H1 (cell line): ENCODE measurements at regions not wholly inside any gene's neighbourhood (a gene's known extent, or its start where the extent isn't known, plus 50 kb on each side); places are given as distances from the start of the nearest gene placed in this dataset.

ENCODE experiments used
- CTCF ChIA-PET: fragments of 300-600 bp; sonication (Branson Sonifier 250); formaldehyde crosslinking; loops from one replicate; lab custom pipeline; 2021; ENCODE audit not compliant: partially characterized antibody; lab: Charles Lee
- POLR2A ChIA-PET: fragments of 300-600 bp; sonication (Branson Sonifier 250); formaldehyde crosslinking; loops from one replicate; lab custom pipeline; 2021; ENCODE audit warnings: inconsistent platforms; ENCODE audit not compliant: partially characterized antibody; lab: Charles Lee
- DNase-seq, 2 experiments: peaks; one replicate each; pipeline versions ENCODE4 v3.0.0 to v3.0.0-alpha.2; 2010 to 2022; ENCODE audit warnings: low spot score in 2 of 2, low read depth in 1 of 2, mixed read lengths in 1 of 2
- FAIRE-seq: peaks from 2 replicates; lab custom pipeline; 2011; peaks lifted over from hg19 to GRCh38; lab: Jason Lieb, UNC
- H2AFZ ChIP-seq: 2 replicates; pipeline ENCODE4 v1.8.1; 2012; ENCODE audit warnings: low read length, inconsistent platforms
- H2AK5ac ChIP-seq: 2 replicates; pipeline ENCODE4 v1.6.1; 2013; ENCODE audit warnings: low read depth, low read length
- H2BK120ac ChIP-seq: replicated peaks from 2 replicates; pipeline ENCODE3; 2013; ENCODE audit warnings: low read depth, low read length, inconsistent platforms
- H2BK12ac ChIP-seq: 2 replicates; pipeline ENCODE4 v1.6.1; 2013; ENCODE audit warnings: low read depth, low read length
- H2BK15ac ChIP-seq: 2 replicates; pipeline ENCODE4 v1.6.1; 2013; ENCODE audit warnings: low read length
- H2BK20ac ChIP-seq: 2 replicates; pipeline ENCODE4 v1.6.1; 2013; ENCODE audit warnings: low read length
- H2BK5ac ChIP-seq: 2 replicates; pipeline ENCODE4 v1.6.1; 2013; ENCODE audit warnings: low read depth, low read length
- H3K14ac ChIP-seq: 2 replicates; pipeline ENCODE4 v1.6.1; 2013; ENCODE audit warnings: inconsistent platforms; ENCODE audit not compliant: insufficient read length
- H3K18ac ChIP-seq: 2 replicates; pipeline ENCODE4 v1.6.1; 2013; ENCODE audit warnings: low read length; ENCODE audit errors: extremely low read depth
- H3K23ac ChIP-seq: 2 replicates; pipeline ENCODE4 v1.6.1; 2013; ENCODE audit warnings: inconsistent platforms; ENCODE audit not compliant: insufficient read length
- H3K23me2 ChIP-seq: 2 replicates; pipeline ENCODE4 v1.6.1; 2013; ENCODE audit warnings: low read depth, low read length
- H3K27ac ChIP-seq: 2 replicates; pipeline ENCODE4 v1.6.1; 2011; ENCODE audit warnings: low read depth, low read length, inconsistent platforms
- H3K27me3 ChIP-seq, 4 experiments: replicated peaks in 1 of 4; 1 replicate in 1 of 4; 2 replicates in 3 of 4; pipeline versions ENCODE4 v1.6.1 to v1.8.1; 2011 to 2013; ENCODE audit warnings: low read length in 3 of 4, mild to moderate bottlenecking in 3 of 4, inconsistent platforms in 2 of 4, mixed read lengths in 2 of 4, moderate library complexity in 1 of 4; ENCODE audit not compliant: control insufficient read depth in 3 of 4, insufficient read depth in 3 of 4; ENCODE audit errors: extremely low read depth in 1 of 4
- H3K36me3 ChIP-seq, 4 experiments: 2 replicates each; pipeline versions ENCODE4 v1.6.1 to v1.8.1; 2011 to 2013; ENCODE audit warnings: mild to moderate bottlenecking in 4 of 4, low read length in 3 of 4, moderate library complexity in 2 of 4, control low read depth in 1 of 4, inconsistent platforms in 1 of 4; ENCODE audit not compliant: insufficient read depth in 4 of 4, control insufficient read depth in 2 of 4
- H3K4ac ChIP-seq: replicated peaks from 2 replicates; pipeline ENCODE3; 2013; ENCODE audit warnings: low read length, low read depth, mixed read lengths, inconsistent platforms; ENCODE audit not compliant: insufficient read length
- H3K4me1 ChIP-seq, 4 experiments: replicated peaks in 1 of 4; 1 replicate in 1 of 4; 2 replicates in 3 of 4; pipeline versions ENCODE4 v1.6.1 to v1.8.1; 2011 to 2013; ENCODE audit warnings: low read length in 3 of 4, inconsistent platforms in 2 of 4, mixed read lengths in 1 of 4; ENCODE audit not compliant: insufficient read depth in 4 of 4, control insufficient read depth in 3 of 4
- H3K4me2 ChIP-seq, 2 experiments: 2 replicates each; pipeline versions ENCODE4 v1.6.1 to v1.8.1; 2011 to 2013; ENCODE audit warnings: low read depth in 2 of 2, low read length in 2 of 2, control low read depth in 1 of 2, inconsistent platforms in 1 of 2, mild to moderate bottlenecking in 1 of 2; ENCODE audit not compliant: insufficient read depth in 1 of 2
- H3K4me3 ChIP-seq, 4 experiments: fragments of 200-600, 300-600 bp in 1 of 4; sonication (generic), shearing (Covaris generic), sonication (Bioruptor Twin) in 1 of 4; 2 replicates each; pipeline versions ENCODE4 v1.5.1 to v1.8.1; 2011 to 2016; ENCODE audit warnings: low read length in 4 of 4, low read depth in 3 of 4, control low read depth in 2 of 4, inconsistent platforms in 2 of 4, mild to moderate bottlenecking in 2 of 4, mixed read lengths in 1 of 4, moderate library complexity in 1 of 4; ENCODE audit not compliant: insufficient read depth in 2 of 4; ENCODE audit errors: extremely low read depth in 1 of 4
- H3K56ac ChIP-seq: replicated peaks from 2 replicates; pipeline ENCODE3; 2013; ENCODE audit warnings: low read depth, mild to moderate bottlenecking, mixed read lengths, low read length, inconsistent platforms; ENCODE audit not compliant: insufficient read length
- H3K79me1 ChIP-seq: 2 replicates; pipeline ENCODE4 v1.6.1; 2013; ENCODE audit warnings: low read depth, low read length, control low read depth
- H3K79me2 ChIP-seq, 2 experiments: 2 replicates each; pipeline versions ENCODE4 v1.6.1 to v1.8.1; 2012 to 2013; ENCODE audit warnings: low read length in 2 of 2, mild to moderate bottlenecking in 2 of 2, inconsistent platforms in 1 of 2; ENCODE audit not compliant: insufficient read depth in 2 of 2, control insufficient read depth in 1 of 2
- H3K9ac ChIP-seq, 4 experiments: replicated peaks in 1 of 4; 1 replicate in 1 of 4; 2 replicates in 3 of 4; pipeline versions ENCODE4 v1.6.1 to v1.8.1; 2011 to 2013; ENCODE audit warnings: low read depth in 3 of 4, low read length in 3 of 4, control low read depth in 2 of 4, mild to moderate bottlenecking in 2 of 4, moderate library complexity in 2 of 4, inconsistent platforms in 1 of 4; ENCODE audit errors: extremely low read depth in 1 of 4
- H3K9me3 ChIP-seq, 2 experiments: 2 replicates each; pipeline versions ENCODE4 v1.6.1 to v1.8.1; 2012 to 2013; ENCODE audit warnings: mild to moderate bottlenecking in 2 of 2, moderate library complexity in 2 of 2, control low read depth in 1 of 2, inconsistent platforms in 1 of 2, low read depth in 1 of 2, low read length in 1 of 2, mixed read lengths in 1 of 2; ENCODE audit not compliant: insufficient read depth in 2 of 2
- H4K20me1 ChIP-seq, 2 experiments: replicated peaks in 1 of 2; 2 replicates each; pipeline versions ENCODE3 to v1.8.1; 2011 to 2013; ENCODE audit warnings: inconsistent platforms in 2 of 2, low read length in 2 of 2, mild to moderate bottlenecking in 1 of 2; ENCODE audit not compliant: insufficient read depth in 2 of 2, control insufficient read depth in 1 of 2
- H4K5ac ChIP-seq: 2 replicates; pipeline ENCODE4 v1.6.1; 2013; ENCODE audit warnings: low read length, low read depth, mixed read lengths, inconsistent platforms; ENCODE audit not compliant: insufficient read length
- H4K8ac ChIP-seq: 2 replicates; pipeline ENCODE4 v1.8.0; 2013; ENCODE audit warnings: mild to moderate bottlenecking, moderate library complexity, low read length, inconsistent platforms; ENCODE audit not compliant: insufficient read depth; ENCODE audit errors: extremely low read depth
- H4K91ac ChIP-seq: replicated peaks from 2 replicates; pipeline ENCODE3; 2013; ENCODE audit warnings: low read length, mixed read lengths, inconsistent platforms; ENCODE audit not compliant: insufficient read length
- CBX8 ChIP-seq: fragments of 300-800, 300-1000 bp; sonication (generic); IDR thresholded peaks from 2 replicates; pipeline ENCODE4 v1.7.1; 2016; ENCODE audit warnings: low read depth, low read length, borderline replicate concordance
- CEBPB ChIP-seq: IDR thresholded peaks from 2 replicates; pipeline ENCODE4 v1.6.1; 2012; ENCODE audit warnings: low read depth, low read length
- CHD1 ChIP-seq: IDR thresholded peaks from 2 replicates; pipeline ENCODE4 v1.6.1; 2012; ENCODE audit warnings: low read depth, low read length, improper control_type of control experiment
- GABPA ChIP-seq: IDR thresholded peaks from 2 replicates; pipeline ENCODE4 v1.6.1; 2011; ENCODE audit warnings: mild to moderate bottlenecking, low read length, moderate library complexity, borderline replicate concordance; ENCODE audit not compliant: insufficient read depth
- JUND ChIP-seq: IDR thresholded peaks from 2 replicates; pipeline ENCODE4 v1.6.1; 2011; ENCODE audit warnings: mild to moderate bottlenecking, improper control_type of control experiment, low read length
- KDM1A ChIP-seq: fragments of 200-600, 300-600 bp; sonication (generic); IDR thresholded peaks from 2 replicates; pipeline ENCODE4 v1.7.1; 2016; ENCODE audit warnings: mild to moderate bottlenecking, low read length, borderline replicate concordance
- KDM4A ChIP-seq: IDR thresholded peaks from one replicate; pipeline ENCODE4 v1.7.1; 2012; ENCODE audit warnings: low read depth, mild to moderate bottlenecking, moderate library complexity, low read length, inconsistent platforms; ENCODE audit not compliant: severe bottlenecking
- NRF1 ChIP-seq: IDR thresholded peaks from 2 replicates; pipeline ENCODE4 v1.6.1; 2011; ENCODE audit warnings: mild to moderate bottlenecking, low read depth, low read length, improper control_type of control experiment
- POU5F1 ChIP-seq: IDR thresholded peaks from 2 replicates; pipeline ENCODE4 v1.6.1; 2011; ENCODE audit warnings: low read depth, mild to moderate bottlenecking, low read length, moderate library complexity
- SIRT6 ChIP-seq: IDR thresholded peaks from one replicate; pipeline ENCODE4 v1.7.1; 2012; ENCODE audit warnings: low read length, inconsistent platforms
- TBP ChIP-seq: IDR thresholded peaks from 2 replicates; pipeline ENCODE4 v1.6.1; 2011; ENCODE audit warnings: low read depth, low read length, improper control_type of control experiment
- TEAD4 ChIP-seq: IDR thresholded peaks from 2 replicates; pipeline ENCODE4 v1.6.1; 2012; ENCODE audit warnings: low read depth, low read length, inconsistent platforms, mixed read lengths
- WGBS, 2 experiments: shearing (Covaris generic) in 1 of 2; methylation state at CpG; one replicate each; pipeline versions ENCODE4 v1.1.6 to v1.1.7; 2013 to 2015; ENCODE audit warnings: low lambda C conversion rate in 2 of 2, mixed read lengths in 2 of 2, inconsistent platforms in 1 of 2, low coverage in 1 of 2, missing lambda C conversion rate in 1 of 2; ENCODE audit not compliant: insufficient replicate concordance in 2 of 2, insufficient coverage in 1 of 2, insufficient read length in 1 of 2; ENCODE audit errors: extremely low coverage in 1 of 2, missing lambda C conversion rate in 1 of 2; 5-methylcytosine and 5-hydroxymethylcytosine counted together

DNA sequence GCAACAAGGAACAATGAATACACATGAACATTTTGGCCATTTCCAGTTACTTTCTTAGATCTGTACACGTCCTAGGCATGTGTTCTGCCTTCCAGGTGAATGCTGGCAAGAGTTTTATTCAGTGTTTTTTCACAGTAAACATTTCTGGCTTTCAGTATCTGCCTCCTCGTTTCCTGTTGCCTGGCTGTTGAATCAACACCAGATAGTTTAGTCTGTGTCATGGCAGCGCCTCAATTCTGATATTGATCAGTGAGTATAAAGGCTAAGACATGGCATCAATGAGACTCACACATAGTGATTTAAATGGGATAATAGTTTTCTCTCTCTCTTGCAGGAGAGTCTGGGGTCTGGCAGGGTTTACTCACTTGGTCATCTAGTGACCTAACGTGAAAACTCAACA is 266.9 kb upstream of the SLCO3A1 start:
- FAIRE-seq, result no peak
- Histone ChIP-seq H3K56ac (no peak overlapping the region), H3K4me2 (no peak overlapping the region), H2BK20ac (no peak overlapping the region), H3K4ac (no peak overlapping the region), H3K36me3 (no peaks in the 10 kb centered on the region), H2BK12ac (no peak overlapping the region), H3K18ac (no peak overlapping the region), H3K9ac (no peak overlapping the region), H2AFZ (no peak overlapping the region), H4K91ac (no peak overlapping the region), H3K27ac (no peak overlapping the region), H3K27me3 (no peaks in the 10 kb centered on the region), H3K79me1 (no peaks in the 10 kb centered on the region), H3K23me2 (no peaks in the 10 kb centered on the region), H3K79me2 (no peaks in the 10 kb centered on the region), H3K14ac (no peak overlapping the region), H2BK15ac (no peak overlapping the region), H3K23ac (no peak overlapping the region), H4K8ac (no peak overlapping the region), H3K4me1 (no peaks in the 10 kb centered on the region), H2BK120ac (no peak overlapping the region), H3K4me3 (no peak overlapping the region), H4K5ac (no peak overlapping the region), H2BK5ac (no peak overlapping the region), H4K20me1 (no peaks in the 10 kb centered on the region), H2AK5ac (no peak overlapping the region), H3K9me3 (no peaks in the 10 kb centered on the region)
- 88% methylated on average over 4 of the region's 4 CpGs; no CpG with 5 or more reads in 1 of the 2 experiments for WGBS, 2 experiments
- no peak for DNase-seq
- POLR2A ChIA-PET, result no interaction called here
- TF ChIP-seq TBP (no peak), CBX8 (no peak), JUND (no peak), KDM4A (no peak), TEAD4 (no peak), CEBPB (no peak), KDM1A (no peak), SIRT6 (no peak), POU5F1 (no peak), GABPA (no peak), NRF1 (no peak), CHD1 (no peak)
- CTCF ChIA-PET, result no interaction called here
